Endothelial cell of umbilical vein (primary cell): ENCODE measurements at regions not wholly inside any gene's neighbourhood (a gene's known extent, or its start where the extent isn't known, plus 50 kb on each side); places are given as distances from the start of the nearest gene placed in this dataset.
"Not testable (repeated sequence)": the region's sequence is repeated elsewhere in the genome, so short reads cannot be mapped to it uniquely, and the experiment has no call there.

ENCODE experiments used
- CTCF ChIP-seq, 2 donors: IDR thresholded peaks; 1 replicate in 1 of 2; 2 replicates in 1 of 2; pipeline ENCODE4 v1.5.1; 2011; ENCODE audit warnings: low read length in 2 of 2, mild to moderate bottlenecking in 2 of 2, moderate library complexity in 2 of 2, control low read depth in 1 of 2, inconsistent platforms in 1 of 2, low read depth in 1 of 2; ENCODE audit not compliant: insufficient read depth in 1 of 2; ENCODE audit errors: extremely low read depth in 1 of 2
- EZH2 ChIP-seq: IDR thresholded peaks from 2 replicates; pipeline ENCODE4 v1.6.1; 2012; ENCODE audit warnings: borderline replicate concordance, low read depth, mild to moderate bottlenecking, moderate library complexity, low read length, inconsistent platforms; ENCODE audit not compliant: severe bottlenecking
- FOS ChIP-seq: IDR thresholded peaks from 2 replicates; pipeline ENCODE4 v1.6.1; 2011; ENCODE audit warnings: mild to moderate bottlenecking, low read length, moderate library complexity, borderline replicate concordance; ENCODE audit not compliant: insufficient read depth
- MYC ChIP-seq: IDR thresholded peaks from one replicate; pipeline ENCODE4 v1.6.1; 2011; ENCODE audit warnings: mild to moderate bottlenecking, low read depth, low read length

GRCh38 chrY:25878990-25879389 is 257.1 kb downstream of the CDY1 start:
- TF ChIP-seq CTCF (IDR thresholded peaks at IDR 0.05; ENCODE audit: extremely low read depth in 1 of 2, insufficient read depth in 1 of 2, low read depth in 1 of 2, low read length in 2 of 2); FOS; MYC; EZH2: not testable (repeated sequence)
